AG04450 (cell line): ENCODE measurements at regions not wholly inside any gene's neighbourhood (a gene's known extent, or its start where the extent isn't known, plus 50 kb on each side); places are given as distances from the start of the nearest gene placed in this dataset.
"Not testable (repeated sequence)": the region's sequence is repeated elsewhere in the genome, so short reads cannot be mapped to it uniquely, and the experiment has no call there.

Experiments
- CTCF ChIA-PET: fragments of 300-600, 350-600 bp; formaldehyde crosslinking; extraction: SDS; loops from one replicate; lab custom pipeline; 2022; ENCODE audit warnings: antibody characterized with exemption, inconsistent platforms; lab: Charles Lee
- POLR2A ChIA-PET: fragments of 350-600 bp; formaldehyde crosslinking; extraction: SDS; loops from one replicate; lab custom pipeline; 2021; ENCODE audit warnings: antibody characterized with exemption, inconsistent platforms; lab: Yijun Ruan, JAX
- DNase-seq: peaks from one replicate; pipeline ENCODE4 v3.0.0-alpha.2; 2011; ENCODE audit warnings: low read depth, low spot score
- H3K27ac ChIP-seq: one replicate; pipeline ENCODE4 v1.5.1; 2012; ENCODE audit warnings: low read depth, low read length, control low read depth
- H3K27me3 ChIP-seq: one replicate; pipeline ENCODE4 v1.6.0; 2012; ENCODE audit warnings: low read length; ENCODE audit not compliant: control insufficient read depth, insufficient read depth
- H3K4me3 ChIP-seq: 2 replicates; pipeline ENCODE4 v1.5.1; 2011; ENCODE audit warnings: mild to moderate bottlenecking, low read depth, low read length, control low read depth
- H3K9me3 ChIP-seq: 2 replicates; pipeline ENCODE4 v1.5.1; 2012; ENCODE audit warnings: low read length; ENCODE audit not compliant: control insufficient read depth, insufficient read depth
- TF ChIP-seq, protein P1 (sequence below): IDR thresholded peaks from 2 replicates; pipeline ENCODE4 v1.5.1; 2011; ENCODE audit warnings: low read depth, low read length, control low read depth, inconsistent platforms

DNA sequence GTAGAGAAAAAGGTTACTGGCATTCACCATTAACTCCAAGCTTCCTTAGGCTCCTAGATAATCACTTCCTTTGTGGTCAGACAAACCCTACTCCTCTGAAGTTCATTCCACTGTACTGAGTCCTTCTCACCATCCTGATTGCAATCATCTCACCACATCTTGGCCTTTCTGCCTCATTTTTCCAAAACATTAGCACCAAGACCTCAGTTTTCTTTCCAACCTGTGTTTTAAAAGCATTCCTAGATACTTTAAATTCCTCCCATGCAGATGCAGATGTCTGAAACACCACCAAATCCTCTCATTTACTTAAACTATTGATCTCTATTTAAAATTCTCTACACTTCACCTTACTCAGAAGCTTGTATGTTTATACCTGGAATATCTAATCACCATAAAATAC is 961.3 kb upstream of the CTNND2 start:
- POLR2A ChIA-PET = no interaction called here
- TF ChIP-seq, protein P1, sequence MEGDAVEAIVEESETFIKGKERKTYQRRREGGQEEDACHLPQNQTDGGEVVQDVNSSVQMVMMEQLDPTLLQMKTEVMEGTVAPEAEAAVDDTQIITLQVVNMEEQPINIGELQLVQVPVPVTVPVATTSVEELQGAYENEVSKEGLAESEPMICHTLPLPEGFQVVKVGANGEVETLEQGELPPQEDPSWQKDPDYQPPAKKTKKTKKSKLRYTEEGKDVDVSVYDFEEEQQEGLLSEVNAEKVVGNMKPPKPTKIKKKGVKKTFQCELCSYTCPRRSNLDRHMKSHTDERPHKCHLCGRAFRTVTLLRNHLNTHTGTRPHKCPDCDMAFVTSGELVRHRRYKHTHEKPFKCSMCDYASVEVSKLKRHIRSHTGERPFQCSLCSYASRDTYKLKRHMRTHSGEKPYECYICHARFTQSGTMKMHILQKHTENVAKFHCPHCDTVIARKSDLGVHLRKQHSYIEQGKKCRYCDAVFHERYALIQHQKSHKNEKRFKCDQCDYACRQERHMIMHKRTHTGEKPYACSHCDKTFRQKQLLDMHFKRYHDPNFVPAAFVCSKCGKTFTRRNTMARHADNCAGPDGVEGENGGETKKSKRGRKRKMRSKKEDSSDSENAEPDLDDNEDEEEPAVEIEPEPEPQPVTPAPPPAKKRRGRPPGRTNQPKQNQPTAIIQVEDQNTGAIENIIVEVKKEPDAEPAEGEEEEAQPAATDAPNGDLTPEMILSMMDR = no peak

DNA sequence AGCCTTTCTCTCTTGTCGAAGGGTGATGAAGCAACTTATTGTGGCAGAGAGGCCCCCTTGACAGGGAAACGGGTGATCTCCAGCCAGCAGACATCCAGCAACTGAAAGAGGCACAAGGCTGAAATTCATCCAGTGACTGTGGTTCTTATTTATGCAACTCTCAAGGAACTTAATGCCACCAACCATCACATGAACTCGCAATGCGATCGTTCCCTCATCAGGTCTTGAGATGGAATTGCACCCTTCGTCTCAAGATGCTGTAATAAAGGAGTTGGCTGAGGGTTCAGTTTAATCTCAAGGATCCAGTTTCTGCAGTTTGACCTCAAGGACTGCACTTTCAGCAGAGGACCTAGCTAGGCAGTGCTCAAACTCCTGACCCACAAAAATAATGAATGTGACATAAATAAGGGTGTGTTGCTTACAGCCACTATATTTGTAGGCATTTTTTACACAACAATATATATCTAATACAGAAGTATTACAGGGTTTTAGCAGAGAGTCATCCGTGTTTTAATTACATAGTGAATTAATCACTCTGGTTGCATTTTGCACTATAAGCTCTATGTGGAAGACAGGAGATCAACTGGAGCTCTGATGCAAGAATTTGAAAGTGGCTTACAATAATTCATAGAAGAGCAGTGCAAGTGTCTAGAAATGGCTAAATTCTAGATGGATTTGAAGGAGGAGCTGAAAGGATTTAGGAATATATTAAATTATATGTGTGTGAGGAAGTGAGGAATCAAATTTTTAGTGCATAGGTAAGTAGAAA is 957.8 kb upstream of the CTNND2 start:
- DNase-seq = no peak
- Histone ChIP-seq H3K27me3 (no peaks in the 10 kb centered on the region), H3K27ac (no peak overlapping the region), H3K9me3 (peaks cover 19% of the 10 kb centered on the region), H3K4me3 (no peak overlapping the region)
- TF ChIP-seq, protein P1 = no peak
- ChIA-PET POLR2A (no interaction called here), CTCF (no interaction called here)

More for the DNA sequence above, 961.3 kb upstream of the CTNND2 start:
- H3K27ac ChIP-seq = no peak overlapping the region
- CTCF ChIA-PET = no interaction called here
- no peak overlapping the region for H3K4me3 ChIP-seq
- peaks cover 13% of the 10 kb centered on the region for H3K9me3 ChIP-seq
- DNase-seq = no peak
- no peaks in the 10 kb centered on the region for H3K27me3 ChIP-seq

DNA sequence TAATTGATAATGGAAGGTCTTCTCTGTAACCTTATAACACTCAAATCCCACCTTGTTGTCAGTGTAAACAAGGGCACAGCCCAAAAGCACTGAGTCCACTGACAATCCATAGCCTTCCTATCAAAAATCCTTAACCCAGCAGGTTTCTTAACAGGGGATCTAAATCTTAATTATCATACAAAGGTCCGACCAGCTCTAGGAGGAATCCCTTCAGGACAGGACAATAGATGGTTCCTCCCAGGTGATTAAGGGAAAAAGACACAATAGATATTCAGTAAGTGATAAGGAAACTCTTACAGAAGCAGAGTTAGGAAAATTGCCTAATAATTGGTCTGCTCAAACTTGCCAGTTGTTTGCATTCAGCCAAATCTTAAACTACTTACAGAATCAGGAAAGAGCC is 951.9 kb upstream of the CTNND2 start:
- H3K4me3 ChIP-seq, CTCF ChIA-PET: not testable (repeated sequence)

DNA sequence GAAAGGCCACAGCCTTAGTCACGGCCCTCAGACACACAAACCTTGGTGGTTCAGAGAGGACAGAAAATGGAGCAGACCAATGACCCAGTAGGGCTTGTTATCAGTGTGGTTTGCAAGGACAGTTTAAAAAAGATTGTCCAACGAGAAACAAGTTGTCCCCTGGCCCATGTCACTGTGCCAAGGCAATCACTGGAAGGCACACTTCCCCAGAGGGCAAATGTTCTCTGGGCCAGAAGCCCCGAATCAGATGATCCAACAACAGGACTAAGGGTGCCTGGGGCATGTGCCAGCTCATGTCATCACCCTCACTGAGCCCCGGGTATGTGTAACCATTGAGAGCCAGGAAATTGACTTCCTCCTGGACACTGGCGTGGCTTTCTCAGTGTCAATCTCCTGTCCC is 950.1 kb upstream of the CTNND2 start:
- Histone ChIP-seq H3K27me3 (no peaks in the 10 kb centered on the region), H3K4me3 (no peak overlapping the region), H3K9me3 (peaks cover 12% of the 10 kb centered on the region; the same call in 1 of the 2 replicates), H3K27ac (no peak overlapping the region)
- TF ChIP-seq, protein P1 = no peak
- POLR2A ChIA-PET = no interaction called here
- no peak for DNase-seq
- CTCF ChIA-PET = no interaction called here

More for the DNA sequence above, 951.9 kb upstream of the CTNND2 start:
- H3K27me3 ChIP-seq, H3K27ac ChIP-seq, DNase-seq, POLR2A ChIA-PET: not testable (repeated sequence)
- peaks cover 13% of the 10 kb centered on the region for H3K9me3 ChIP-seq

DNA sequence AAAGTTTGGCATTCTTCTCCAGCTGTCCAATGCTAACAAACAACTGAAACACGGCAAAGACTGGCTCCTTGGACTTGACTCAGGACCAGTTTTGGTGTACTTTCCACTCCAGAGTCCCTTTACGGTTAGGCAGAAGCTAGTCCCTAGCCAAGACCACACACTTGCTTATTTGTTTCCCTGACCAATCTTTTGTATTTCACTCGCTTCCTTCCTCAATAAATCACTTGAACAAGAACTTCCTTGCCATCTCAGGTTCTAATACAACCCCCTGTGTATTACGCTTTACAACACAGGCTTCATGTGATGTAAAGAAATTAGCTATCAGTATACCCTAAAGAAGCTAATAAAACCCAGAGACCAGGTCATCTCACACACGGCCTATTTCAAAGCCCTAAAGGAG is 947.5 kb upstream of the CTNND2 start:
- DNase-seq = no peak
- Histone ChIP-seq H3K9me3 (0 out of 2 replicates have a peak, but pooled peaks cover 4% of the 10 kb centered on the region), H3K27me3 (no peaks in the 10 kb centered on the region), H3K4me3 (no peak overlapping the region), H3K27ac (no peak overlapping the region)
- ChIA-PET CTCF (no interaction called here), POLR2A (no interaction called here)
- TF ChIP-seq, protein P1 = no peak
